Hippocampal formation (tissue), 2 donors: ENCODE measurements at regions not wholly inside any gene's neighbourhood (a gene's known extent, or its start where the extent isn't known, plus 50 kb on each side); places are given as distances from the start of the nearest gene placed in this dataset.
"Not testable (repeated sequence)": the region's sequence is repeated elsewhere in the genome, so short reads cannot be mapped to it uniquely, and the experiment has no call there.

Experiments
- DNase-seq, 2 donors: peaks; one replicate each; lab custom pipeline; 2025; lab: John Stamatoyannopoulos, UW

- no peak for DNase-seq
Observed at GRCh38 chr14:76264384-76264783, 111.6 kb upstream of the ESRRB start.

GRCh38 chr14:76267322-76268046 lies 108.5 kb upstream of the ESRRB start:
- DNase-seq, result peak in 1 of 2 donors; percentile 23

GRCh38 chr14:76268047-76268431 lies 107.9 kb upstream of the ESRRB start:
- no peak for DNase-seq

GRCh38 chr14:76268700-76269099 lies 107.2 kb upstream of the ESRRB start:
- DNase-seq, result no peak

GRCh38 chr14:76271041-76271755 lies 104.7 kb upstream of the ESRRB start:
- no peak for DNase-seq

- no peak for DNase-seq
Observed at GRCh38 chr14:76272349-76272748, 103.6 kb upstream of the ESRRB start.

GRCh38 chr14:76272774-76273173 lies 103.2 kb upstream of the ESRRB start:
- no peak for DNase-seq

GRCh38 chr14:76273346-76273745 lies 102.6 kb upstream of the ESRRB start:
- no peak for DNase-seq

- no peak for DNase-seq
Observed at GRCh38 chr14:76274324-76274723, 101.6 kb upstream of the ESRRB start.

GRCh38 chr14:76277586-76278130 lies 98.3 kb upstream of the ESRRB start:
- DNase-seq, result no peak

GRCh38 chr14:76280221-76280620 lies 95.7 kb upstream of the ESRRB start:
- no peak for DNase-seq

- DNase-seq, result no peak
Observed at GRCh38 chr14:76282581-76282980, 93.4 kb upstream of the ESRRB start.

GRCh38 chr14:76287063-76287462 lies 88.9 kb upstream of the ESRRB start:
- DNase-seq, result no peak

GRCh38 chr14:76289276-76289675 lies 86.7 kb upstream of the ESRRB start:
- DNase-seq, result no peak

GRCh38 chr14:76292561-76292960 lies 83.4 kb upstream of the ESRRB start:
- no peak for DNase-seq

- no peak for DNase-seq
Observed at GRCh38 chr14:76293221-76293620, 82.7 kb upstream of the ESRRB start.

- DNase-seq, result no peak
Observed at GRCh38 chr14:76293923-76294322, 82.0 kb upstream of the ESRRB start.

GRCh38 chr14:76294876-76295275 lies 81.1 kb upstream of the ESRRB start:
- DNase-seq, result no peak

- DNase-seq, result no peak
Observed at GRCh38 chr14:76298896-76299295, 77.0 kb upstream of the ESRRB start.

GRCh38 chr14:76303188-76303587 lies 72.7 kb upstream of the ESRRB start:
- DNase-seq, result not testable (repeated sequence)

GRCh38 chr14:76304536-76305267 lies 71.2 kb upstream of the ESRRB start:
- DNase-seq, result no peak

- DNase-seq, result no peak
Observed at GRCh38 chr14:76305268-76305826, 70.6 kb upstream of the ESRRB start.
